PC-3 (cell line): ENCODE measurements at regions not wholly inside any gene's neighbourhood (a gene's known extent, or its start where the extent isn't known, plus 50 kb on each side); places are given as distances from the start of the nearest gene placed in this dataset.

Experiments used
- ATAC-seq: fragments of 200-7000 bp; cut with Tn5 transposase; 2 replicates; pipeline ENCODE4 v1.9.1; 2020; ENCODE audit warnings: mild to moderate bottlenecking, moderate library complexity
- BruUV-seq: library from RNA; stranded (reverse); fragments of 400-500 nt; replicated peaks from 2 replicates; lab custom pipeline; 2021; lab: Mats Ljungman, UMichigan
- CTCF ChIA-PET: fragments of 300-600 bp; sonication (Branson Sonifier 250); formaldehyde crosslinking; loops from one replicate; lab custom pipeline; 2022; ENCODE audit warnings: antibody characterized with exemption; lab: Charles Lee
- POLR2A ChIA-PET: fragments of 300-600 bp; sonication (Branson Sonifier 250); formaldehyde crosslinking; loops from one replicate; lab custom pipeline; 2022; ENCODE audit warnings: antibody characterized with exemption; ENCODE audit not compliant: unreplicated experiment; lab: Charles Lee
- DNase-seq: peaks from one replicate; pipeline ENCODE4 v3.0.0-alpha.2; 2015
- H2AFZ ChIP-seq: fragments of 300-600 bp; sonication (generic); 2 replicates; pipeline ENCODE4 v1.6.0; 2016; ENCODE audit warnings: antibody characterized with exemption, low read length
- H3F3A ChIP-seq: fragments of 300-600 bp; sonication (generic); one replicate; pipeline ENCODE4 v1.6.0; 2017; ENCODE audit warnings: antibody characterized with exemption, low read length, control low read depth, mild to moderate bottlenecking; ENCODE audit not compliant: unreplicated experiment
- H3K27ac ChIP-seq: fragments of 300-600 bp; sonication (generic); 2 replicates; pipeline ENCODE4 v1.5.1; 2016; ENCODE audit warnings: mild to moderate bottlenecking, low read length
- H3K27me3 ChIP-seq: fragments of 300-600 bp; sonication (generic); 2 replicates; pipeline ENCODE4 v1.6.1; 2016; ENCODE audit warnings: low read length, mixed read lengths
- H3K36me3 ChIP-seq: fragments of 300-600 bp; sonication (generic); 2 replicates; pipeline ENCODE4 v1.6.1; 2016; ENCODE audit warnings: low read depth, mixed run types, low read length, mixed read lengths
- H3K4me1 ChIP-seq: fragments of 300-600 bp; sonication (generic); 2 replicates; pipeline ENCODE4 v1.5.1; 2016; ENCODE audit warnings: low read length; ENCODE audit not compliant: insufficient read depth
- H3K4me2 ChIP-seq: fragments of 300-600 bp; sonication (generic); 2 replicates; pipeline ENCODE4 v1.6.0; 2016; ENCODE audit warnings: low read length
- H3K4me3 ChIP-seq: fragments of 300-600 bp; sonication (generic); 2 replicates; pipeline ENCODE4 v1.5.1; 2016; ENCODE audit warnings: mild to moderate bottlenecking, low read length, mixed read lengths
- H3K79me2 ChIP-seq: fragments of 300-600 bp; sonication (generic); 2 replicates; pipeline ENCODE4 v1.6.1; 2017; ENCODE audit warnings: low read length, mixed read lengths
- H3K9ac ChIP-seq: fragments of 300-600 bp; sonication (generic); 2 replicates; pipeline ENCODE4 v1.6.0; 2016; ENCODE audit warnings: mild to moderate bottlenecking, low read length
- H3K9me2 ChIP-seq: fragments of 300-600 bp; sonication (generic); replicated peaks from 2 replicates; pipeline ENCODE4 v1.6.1; 2016; ENCODE audit warnings: mixed run types, low read length, mixed read lengths
- H3K9me3 ChIP-seq: fragments of 300-600 bp; sonication (generic); 2 replicates; pipeline ENCODE4 v1.6.1; 2016; ENCODE audit warnings: low read length, mixed read lengths
- H4K20me1 ChIP-seq: fragments of 300-600 bp; sonication (generic); 2 replicates; pipeline ENCODE4 v1.6.1; 2016; ENCODE audit warnings: low read length, mixed read lengths
- EZH2 ChIP-seq: fragments of 300-600 bp; sonication (generic); IDR thresholded peaks from one replicate; pipeline ENCODE4 v1.6.1; 2017; ENCODE audit warnings: antibody characterized with exemption, mild to moderate bottlenecking, low read length; ENCODE audit not compliant: unreplicated experiment
- EZH2phosphoT487 ChIP-seq: fragments of 300-600 bp; sonication (generic); IDR thresholded peaks from 2 replicates; pipeline ENCODE4 v1.6.1; 2018; ENCODE audit warnings: mild to moderate bottlenecking, antibody characterized with exemption, low read length, borderline replicate concordance
- intact Hi-C: fragments of 100-400 bp; cut with micrococcal nuclease; formaldehyde crosslinking; loops from 2 replicates; pipeline ENCODE4 v1.9.0; 2023
- TF ChIP-seq, protein P1 (sequence below): fragments of 300-600 bp; sonication (generic); conservative IDR thresholded peaks from 2 replicates; pipeline ENCODE4 v1.5.1; 2017; ENCODE audit warnings: antibody characterized with exemption, low read depth, mild to moderate bottlenecking, low read length

DNA sequence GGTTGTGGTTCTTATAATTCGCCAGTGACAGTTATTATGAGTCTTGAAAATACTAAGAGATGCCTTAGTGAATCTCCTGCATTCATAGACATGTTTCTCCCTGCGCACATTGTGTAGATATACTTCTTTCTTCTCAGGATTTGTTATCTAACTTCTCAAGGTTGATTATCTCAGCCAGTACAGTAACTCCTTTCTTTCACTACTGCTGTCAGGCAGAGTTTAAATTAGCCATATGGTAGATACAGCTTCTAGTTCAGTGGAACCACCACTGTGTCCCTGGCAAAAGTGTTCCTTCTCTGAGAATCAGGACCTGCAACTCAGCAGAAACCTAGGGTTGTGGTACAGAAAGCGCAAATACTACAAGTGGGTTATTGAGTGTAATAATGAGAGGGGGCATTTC, 175.0 kb upstream of the SGO1 start:
- Histone ChIP-seq H3K4me2 (no peak overlapping the region), H3K27me3 (peaks cover 30% of the 10 kb centered on the region), H3K4me1 (no peaks in the 10 kb centered on the region), H2AFZ (no peak overlapping the region), H3K36me3 (no peaks in the 10 kb centered on the region), H3K9ac (no peak overlapping the region), H3K9me3 (no peaks in the 10 kb centered on the region), H3K9me2 (no peaks in the 10 kb centered on the region), H3F3A (no peaks in the 10 kb centered on the region), H3K27ac (no peak overlapping the region), H4K20me1 (no peaks in the 10 kb centered on the region), H3K4me3 (no peak overlapping the region), H3K79me2 (no peaks in the 10 kb centered on the region)
- no TSS peak for BruUV-seq
- no peak for ATAC-seq
- CTCF ChIA-PET = no interaction called here
- POLR2A ChIA-PET = no interaction called here
- intact Hi-C loops = no loop called here
- no peak for TF ChIP-seq EZH2phosphoT487
- TF ChIP-seq, protein P1, sequence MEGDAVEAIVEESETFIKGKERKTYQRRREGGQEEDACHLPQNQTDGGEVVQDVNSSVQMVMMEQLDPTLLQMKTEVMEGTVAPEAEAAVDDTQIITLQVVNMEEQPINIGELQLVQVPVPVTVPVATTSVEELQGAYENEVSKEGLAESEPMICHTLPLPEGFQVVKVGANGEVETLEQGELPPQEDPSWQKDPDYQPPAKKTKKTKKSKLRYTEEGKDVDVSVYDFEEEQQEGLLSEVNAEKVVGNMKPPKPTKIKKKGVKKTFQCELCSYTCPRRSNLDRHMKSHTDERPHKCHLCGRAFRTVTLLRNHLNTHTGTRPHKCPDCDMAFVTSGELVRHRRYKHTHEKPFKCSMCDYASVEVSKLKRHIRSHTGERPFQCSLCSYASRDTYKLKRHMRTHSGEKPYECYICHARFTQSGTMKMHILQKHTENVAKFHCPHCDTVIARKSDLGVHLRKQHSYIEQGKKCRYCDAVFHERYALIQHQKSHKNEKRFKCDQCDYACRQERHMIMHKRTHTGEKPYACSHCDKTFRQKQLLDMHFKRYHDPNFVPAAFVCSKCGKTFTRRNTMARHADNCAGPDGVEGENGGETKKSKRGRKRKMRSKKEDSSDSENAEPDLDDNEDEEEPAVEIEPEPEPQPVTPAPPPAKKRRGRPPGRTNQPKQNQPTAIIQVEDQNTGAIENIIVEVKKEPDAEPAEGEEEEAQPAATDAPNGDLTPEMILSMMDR = no peak
- no peak for TF ChIP-seq EZH2
- no peak for DNase-seq

DNA sequence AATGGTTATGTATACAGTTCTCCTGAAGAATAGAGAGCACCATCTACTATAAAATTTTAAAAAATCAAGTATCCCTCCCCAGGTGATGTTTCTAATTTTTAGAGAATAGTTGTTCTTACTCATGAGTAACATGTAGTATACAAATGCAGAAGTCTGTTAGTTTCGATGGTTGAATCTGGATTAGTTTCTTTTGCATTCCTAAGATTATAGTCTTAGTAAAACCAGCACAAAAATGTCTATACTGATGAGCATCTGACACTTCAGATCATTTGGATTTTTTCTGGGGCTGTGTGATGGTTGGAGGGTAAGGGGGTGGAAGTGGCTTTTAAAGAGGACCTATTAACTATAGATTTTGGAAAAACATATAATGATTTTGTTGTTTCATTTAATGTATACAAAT, 167.3 kb upstream of the SGO1 start:
- Histone ChIP-seq H3K9me2 (no peaks in the 10 kb centered on the region), H3F3A (no peaks in the 10 kb centered on the region), H3K4me1 (no peaks in the 10 kb centered on the region), H3K9me3 (no peaks in the 10 kb centered on the region), H2AFZ (no peak overlapping the region), H3K4me3 (no peak overlapping the region), H3K27me3 (no peaks in the 10 kb centered on the region), H3K36me3 (no peaks in the 10 kb centered on the region), H3K9ac (no peak overlapping the region), H3K4me2 (no peak overlapping the region), H3K27ac (no peak overlapping the region), H3K79me2 (no peaks in the 10 kb centered on the region), H4K20me1 (no peaks in the 10 kb centered on the region)
- ChIA-PET CTCF (no interaction called here), POLR2A (no interaction called here)
- TF ChIP-seq, protein P1 = no peak
- TF ChIP-seq EZH2 (no peak), EZH2phosphoT487 (no peak)
- intact Hi-C loops = no loop called here
- ATAC-seq (no peak), DNase-seq (no peak)
- BruUV-seq = no TSS peak

- DNase-seq (no peak), ATAC-seq (no peak)
- ChIA-PET CTCF (no interaction called here), POLR2A (no interaction called here)
- Histone ChIP-seq H3K36me3 (no peaks in the 10 kb centered on the region), H3K27me3 (no peaks in the 10 kb centered on the region), H3K9ac (no peak overlapping the region), H3K9me3 (no peaks in the 10 kb centered on the region), H3K79me2 (no peaks in the 10 kb centered on the region), H3K9me2 (no peaks in the 10 kb centered on the region), H3K27ac (no peak overlapping the region), H2AFZ (no peak overlapping the region), H4K20me1 (no peaks in the 10 kb centered on the region), H3K4me2 (no peak overlapping the region), H3F3A (no peaks in the 10 kb centered on the region), H3K4me3 (no peak overlapping the region), H3K4me1 (no peaks in the 10 kb centered on the region)
- no peak for TF ChIP-seq EZH2phosphoT487
- no peak for TF ChIP-seq EZH2
- TF ChIP-seq, protein P1 = no peak
- intact Hi-C loops = no loop called here
- no TSS peak for BruUV-seq
Observed at GRCh38 chr3:20352546-20353179, 166.7 kb upstream of the SGO1 start.
